ENCODE measurements at regions not wholly inside any gene's neighbourhood (a gene's known extent, or its start where the extent isn't known, plus 50 kb on each side); places are given as distances from the start of the nearest gene placed in this dataset.

GRCh38 chr12:24489939-24490338 lies 459.0 kb downstream of the BCAT1 start:
- no peak for TF ChIP-seq CTCF (IDR thresholded peaks at IDR 0.05; ENCODE audit: insufficient read depth, low read length)
- no peak for DNase-seq (ENCODE audit: low read depth)
- no peak overlapping the region for H3K4me3 ChIP-seq (ENCODE audit: low read depth, low read length)

- DNase-seq (ENCODE audit: low read depth) = no peak
- H3K4me3 ChIP-seq (ENCODE audit: low read depth, low read length) = no peak overlapping the region
- TF ChIP-seq CTCF (IDR thresholded peaks at IDR 0.05; ENCODE audit: insufficient read depth, low read length) = no peak
Observed at GRCh38 chr12:24488906-24489619, 459.8 kb downstream of the BCAT1 start.

GRCh38 chr12:24488091-24488596 lies 460.8 kb downstream of the BCAT1 start:
- no peak for DNase-seq (ENCODE audit: low read depth)

GRCh38 chr12:24487606-24488005 lies 461.3 kb downstream of the BCAT1 start:
- no peak overlapping the region for H3K4me3 ChIP-seq (ENCODE audit: low read depth, low read length)
- TF ChIP-seq CTCF (IDR thresholded peaks at IDR 0.05; ENCODE audit: insufficient read depth, low read length) = no peak
- no peak for DNase-seq (ENCODE audit: low read depth)

More at GRCh38 chr12:24488091-24488596, 460.8 kb downstream of the BCAT1 start:
- no peak overlapping the region for H3K4me3 ChIP-seq (ENCODE audit: low read depth, low read length)
- no peak for TF ChIP-seq CTCF (IDR thresholded peaks at IDR 0.05; ENCODE audit: insufficient read depth, low read length)

- H3K4me3 ChIP-seq (ENCODE audit: low read depth, low read length) = no peak overlapping the region
- no peak for DNase-seq (ENCODE audit: low read depth)
- no peak for TF ChIP-seq CTCF (IDR thresholded peaks at IDR 0.05; ENCODE audit: insufficient read depth, low read length)
Observed at GRCh38 chr12:24483732-24484131, 465.2 kb downstream of the BCAT1 start.

GRCh38 chr12:24482882-24483604 lies 465.9 kb downstream of the BCAT1 start:
- TF ChIP-seq CTCF (IDR thresholded peaks at IDR 0.05; ENCODE audit: insufficient read depth, low read length) = no peak
- no peak for DNase-seq (ENCODE audit: low read depth)
- no peak overlapping the region for H3K4me3 ChIP-seq (ENCODE audit: low read depth, low read length)

All from fibroblast of the aortic adventitia (primary cell).